SIG-M5 treated with dmso at 0.1 percent for 504 hours (cell line): ENCODE measurements at regions not wholly inside any gene's neighbourhood (a gene's known extent, or its start where the extent isn't known, plus 50 kb on each side); places are given as distances from the start of the nearest gene placed in this dataset.
"Not testable (repeated sequence)": the region's sequence is repeated elsewhere in the genome, so short reads cannot be mapped to it uniquely, and the experiment has no call there.

ENCODE experiments used
- DNase-seq: peaks from one replicate; lab custom pipeline; 2025; ENCODE audit not compliant: unreplicated experiment; lab: John Stamatoyannopoulos, UW

DNA sequence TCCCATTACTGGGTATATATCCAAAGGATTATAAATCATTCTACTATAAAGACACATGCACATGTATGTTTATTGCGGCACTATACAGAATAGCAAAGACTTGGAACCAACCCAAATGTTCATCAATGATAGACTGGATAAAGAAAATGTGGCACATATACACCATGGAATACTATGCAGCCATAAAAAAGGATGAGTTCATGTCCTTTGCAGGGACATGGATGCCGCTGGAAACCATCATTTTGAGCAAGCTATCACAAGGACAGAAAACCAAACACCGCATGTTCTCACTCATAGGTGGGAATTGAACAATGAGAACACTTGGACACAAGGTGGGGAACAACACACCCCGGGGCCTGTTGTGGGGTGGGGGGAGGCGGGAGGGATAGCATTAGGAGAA is 57.0 kb upstream of the NEUROD1 start:
- DNase-seq, result not testable (repeated sequence)

DNA sequence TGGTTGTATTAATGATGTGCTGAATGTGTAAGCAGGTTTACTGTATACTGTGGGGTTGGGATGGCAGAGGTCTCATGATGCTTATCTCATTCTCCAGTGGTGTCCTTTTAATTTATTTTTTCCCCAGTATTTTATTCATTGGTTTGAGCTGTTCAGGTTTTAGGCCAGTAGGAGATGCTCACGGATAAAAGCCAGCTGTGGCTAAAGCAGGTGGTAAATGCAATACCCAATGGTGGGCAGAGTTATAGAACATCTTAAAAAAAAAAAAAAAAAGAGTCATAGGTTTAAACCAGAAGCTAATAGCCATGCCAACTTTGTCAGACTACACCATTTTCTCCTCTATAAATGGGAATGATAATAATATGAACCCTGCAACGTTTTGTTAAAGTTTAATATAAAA is 57.8 kb upstream of the NEUROD1 start:
- peak; percentile 5 for DNase-seq

DNA sequence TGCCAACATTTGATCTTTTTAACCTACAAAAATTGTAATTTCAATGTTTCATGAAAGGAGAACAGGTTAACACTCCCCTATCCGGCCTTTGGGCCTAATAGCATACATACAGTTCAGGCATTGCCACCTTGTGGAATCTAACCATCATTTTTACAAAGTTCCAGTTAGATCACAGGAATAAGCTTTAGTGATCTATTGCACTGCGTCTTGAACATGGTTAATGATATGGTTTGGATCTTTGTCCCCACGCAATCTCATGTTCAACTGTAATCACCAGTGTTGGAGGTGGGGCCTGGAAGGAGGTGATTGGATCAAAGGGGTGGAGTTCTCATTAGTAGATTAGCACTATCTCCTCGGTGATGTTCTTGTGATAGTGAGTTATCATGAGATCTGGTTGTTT is 58.2 kb upstream of the NEUROD1 start:
- no peak for DNase-seq

DNA sequence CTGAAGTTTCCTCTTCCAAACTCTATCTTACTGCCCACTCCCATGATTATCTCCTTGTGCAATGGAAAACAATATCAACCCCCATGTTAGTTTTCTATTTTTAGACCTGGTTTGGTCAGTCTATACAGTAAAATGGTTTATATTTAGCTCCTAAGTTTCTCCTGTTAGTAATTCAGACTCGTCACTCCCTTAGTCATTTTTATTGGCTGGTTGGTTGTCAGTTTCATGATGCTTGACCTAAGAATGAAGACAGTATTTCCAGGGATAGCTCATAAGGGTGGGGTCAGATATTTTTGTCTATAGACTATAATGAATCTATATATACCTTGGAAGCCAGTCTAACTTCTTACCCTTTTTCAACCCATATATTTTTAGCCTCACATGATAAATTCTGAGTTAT is 61.4 kb upstream of the NEUROD1 start:
- DNase-seq, result no peak

DNA sequence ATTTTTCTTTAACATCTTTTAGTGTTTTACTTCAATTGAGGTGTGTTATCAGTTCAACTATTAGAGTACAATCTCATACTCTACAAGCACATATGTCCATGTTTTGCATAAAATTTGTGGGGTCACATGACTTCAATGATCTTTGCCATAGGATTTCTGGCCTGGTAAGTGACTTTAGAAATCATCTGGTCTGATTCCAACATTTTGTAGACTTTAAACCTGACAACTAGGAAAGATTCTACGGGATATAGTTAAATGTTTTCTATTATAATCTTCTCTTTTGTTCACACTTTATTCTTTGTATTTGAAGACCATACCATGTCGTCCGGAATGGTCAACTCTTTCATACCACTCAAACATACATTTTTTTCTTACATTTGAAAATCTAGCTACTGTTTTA is 62.0 kb upstream of the NEUROD1 start:
- DNase-seq, result no peak

DNA sequence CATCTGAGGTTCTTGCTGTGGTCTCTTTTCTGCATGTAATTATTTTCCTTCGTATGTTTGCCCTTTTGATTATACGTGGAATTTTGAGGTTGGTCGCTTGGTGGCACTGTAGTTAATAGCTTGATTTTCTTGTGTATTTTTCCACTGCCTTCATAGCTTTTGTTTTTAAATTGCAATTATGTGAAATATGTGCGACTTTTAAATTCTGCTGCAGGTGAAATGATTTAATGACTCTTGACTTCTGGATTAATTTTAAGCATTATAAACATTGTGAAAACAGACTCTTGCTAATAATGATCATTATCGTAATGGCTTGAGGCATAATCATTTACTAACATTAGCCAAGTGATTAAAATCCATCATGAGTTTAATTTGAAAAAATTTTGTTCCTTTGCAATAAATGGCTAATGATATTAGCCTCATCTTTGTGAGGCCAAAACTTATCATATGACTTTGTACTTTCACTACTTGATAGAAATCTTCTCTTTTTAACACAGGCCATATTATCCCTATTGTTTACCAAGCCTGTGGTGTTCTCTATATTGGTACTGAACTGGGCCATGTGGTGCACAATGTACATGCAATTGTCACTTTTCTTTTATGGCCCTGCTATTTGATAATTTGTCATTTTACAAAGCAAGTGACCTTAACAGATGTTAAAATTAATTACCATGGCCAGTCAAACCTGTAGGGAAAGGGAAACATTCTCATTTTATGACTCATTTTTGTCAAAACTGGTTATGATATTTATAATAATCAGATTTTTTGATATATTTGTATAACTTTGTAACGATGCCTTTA is 62.8 kb upstream of the NEUROD1 start:
- DNase-seq, result peak; percentile 72

DNA sequence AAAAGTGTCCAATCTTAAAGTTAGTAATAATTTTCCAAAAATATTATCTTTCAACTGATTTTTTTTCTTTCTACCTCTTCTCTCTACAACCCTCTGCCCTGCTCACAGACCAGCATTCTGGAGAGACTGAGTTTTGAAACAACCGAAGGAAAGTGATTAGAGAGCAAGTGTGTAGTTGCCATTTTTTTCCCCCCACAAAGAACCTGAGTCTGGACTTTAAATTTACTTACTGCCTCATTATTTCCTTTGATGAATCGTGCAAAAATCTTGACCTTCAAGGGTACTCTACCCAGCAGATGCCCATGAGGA is 63.4 kb upstream of the NEUROD1 start:
- no peak for DNase-seq

DNA sequence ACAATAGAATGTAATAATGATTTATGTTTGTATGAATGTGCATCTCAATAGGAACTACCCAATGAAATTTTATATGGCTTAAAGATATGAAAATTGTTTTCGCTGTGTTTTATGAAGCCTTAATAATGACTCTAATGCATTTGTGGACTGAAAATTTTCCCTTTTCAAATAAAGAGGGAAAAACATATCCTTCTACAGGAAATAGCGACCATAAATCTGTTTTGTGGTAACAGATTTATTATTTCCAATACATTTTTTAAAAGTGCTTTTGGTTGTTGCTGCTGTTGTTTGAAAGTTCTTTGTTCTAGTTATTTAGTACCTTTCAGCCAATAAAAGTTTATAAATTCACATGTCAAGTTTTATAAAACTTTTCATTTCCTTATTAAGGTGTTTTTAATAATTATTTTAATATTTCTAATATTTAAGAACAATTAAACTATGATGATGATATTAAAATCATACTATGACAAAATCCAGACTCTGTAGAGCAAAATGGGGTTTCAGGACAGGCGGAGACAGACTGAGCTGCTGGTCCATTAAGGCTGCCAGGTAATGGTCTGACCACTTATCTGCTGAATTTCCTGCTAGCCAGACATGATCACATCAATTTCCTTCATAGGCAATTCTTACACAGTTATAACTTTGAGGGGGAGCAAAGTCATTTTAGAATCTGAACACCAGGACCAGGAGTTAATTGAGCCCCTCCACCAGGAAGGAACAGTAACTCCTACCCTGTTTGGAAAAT is 65.7 kb upstream of the NEUROD1 start:
- no peak for DNase-seq

DNA sequence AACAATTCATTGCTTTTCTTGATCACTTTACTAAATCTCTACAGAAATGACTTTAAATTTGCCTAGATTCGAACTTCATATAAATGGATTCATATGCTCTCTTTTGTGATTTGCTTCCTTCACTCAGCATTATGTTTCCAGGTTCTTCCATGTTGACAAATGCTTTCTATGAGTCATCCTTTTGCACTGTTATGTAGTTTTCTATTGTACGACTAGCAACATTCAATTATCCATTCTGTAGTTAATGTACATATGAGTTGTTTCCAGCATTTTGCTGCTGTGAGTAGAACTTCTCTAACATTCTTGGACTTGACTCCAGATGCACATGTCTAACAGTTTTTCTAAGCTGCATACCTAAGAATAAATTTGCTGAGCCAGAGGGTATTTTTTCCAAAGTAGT is 66.5 kb upstream of the NEUROD1 start:
- DNase-seq, result no peak

DNA sequence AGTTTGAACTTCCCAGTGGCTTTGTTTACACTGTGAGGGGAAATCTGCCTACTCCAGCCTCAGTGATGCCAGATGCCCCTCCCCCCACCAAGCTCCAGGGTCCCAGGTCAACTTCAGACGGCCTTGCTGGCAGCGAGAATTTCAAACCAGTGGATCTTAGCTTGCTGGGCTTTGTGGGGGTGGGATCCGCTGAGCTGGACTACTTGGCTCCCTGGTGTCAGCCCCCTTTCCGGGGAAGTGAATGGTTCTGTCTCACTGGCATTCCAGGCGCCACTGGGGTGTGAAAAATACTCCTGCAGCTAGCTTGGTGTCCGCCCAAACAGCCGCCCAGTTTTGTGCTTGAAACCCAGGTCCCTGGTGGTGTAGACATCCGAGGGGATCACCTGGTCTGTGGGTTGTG is 70.0 kb upstream of the NEUROD1 start:
- DNase-seq, result no peak

DNA sequence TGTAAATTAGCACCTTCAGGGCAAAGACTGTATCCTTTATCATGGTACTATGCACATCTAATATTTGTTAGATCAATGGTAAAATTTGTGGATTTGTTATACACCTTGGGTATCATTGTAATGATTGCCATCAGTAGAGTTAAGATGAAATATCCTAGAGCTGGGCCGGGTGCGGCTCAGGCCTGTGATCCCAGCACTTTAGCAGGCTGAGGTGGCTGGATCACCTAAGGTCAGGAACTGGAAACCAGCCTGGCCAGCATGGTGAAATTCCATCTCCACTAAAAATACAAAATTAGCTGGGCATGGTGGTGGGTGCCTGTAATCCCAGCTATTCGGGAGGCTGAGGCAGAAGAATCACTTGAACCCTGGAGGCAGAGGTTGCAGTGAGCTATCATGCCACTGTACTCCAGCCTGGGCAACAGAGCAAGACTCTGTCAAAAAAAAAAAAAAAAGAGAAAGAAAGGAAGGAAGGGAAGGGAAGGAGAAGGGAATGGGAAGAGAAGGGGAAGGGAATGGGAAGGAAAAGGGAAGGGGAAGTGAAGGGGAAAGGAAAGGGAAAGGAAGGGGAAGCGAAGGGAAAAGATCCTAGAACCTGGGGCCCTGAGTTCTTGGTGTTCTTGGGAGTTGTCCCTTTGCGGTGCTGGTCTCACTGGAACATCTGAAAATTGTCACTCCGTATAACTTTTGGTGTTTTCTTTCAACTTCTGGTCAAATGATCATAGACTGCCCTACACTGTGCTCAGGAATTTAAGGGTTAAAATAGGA is 71.1 kb upstream of the NEUROD1 start:
- no peak for DNase-seq

DNA sequence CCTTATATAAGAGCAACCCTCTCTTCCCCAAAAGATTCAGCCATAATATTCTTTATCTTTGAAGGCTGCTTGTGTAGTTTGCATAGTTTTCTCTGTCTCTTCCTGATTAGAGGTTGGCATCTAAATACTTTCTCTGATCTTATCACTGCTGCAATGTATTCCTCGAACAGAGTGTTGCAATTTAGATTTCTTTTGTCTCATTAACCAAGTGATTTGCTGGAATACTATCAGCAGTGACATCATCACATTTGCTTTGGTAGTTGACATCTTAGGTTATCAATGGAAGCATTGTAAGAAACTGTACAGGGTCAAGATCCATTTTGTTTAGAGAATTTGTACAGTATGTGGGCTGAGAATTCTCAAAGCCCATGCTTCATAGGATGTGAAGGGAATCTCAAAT is 72.0 kb upstream of the NEUROD1 start:
- no peak for DNase-seq

DNA sequence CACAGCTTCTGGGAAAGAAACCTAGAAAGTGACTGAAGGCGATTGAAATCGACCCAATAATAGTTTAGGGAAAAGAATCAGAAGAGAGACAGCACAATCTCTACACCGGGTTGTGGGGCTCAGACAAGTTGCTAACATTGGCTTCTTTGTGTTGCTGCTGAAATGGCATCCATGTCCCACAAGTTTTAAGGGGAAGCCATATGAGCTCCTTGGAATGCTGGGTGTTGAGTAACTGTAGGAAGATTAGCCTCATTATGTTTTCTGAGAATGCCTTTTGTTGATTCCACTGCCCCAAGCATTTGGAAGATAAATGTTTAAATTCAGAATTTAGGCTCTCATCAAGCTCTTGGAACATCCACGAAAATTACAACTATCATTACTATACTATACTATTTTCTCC is 73.4 kb upstream of the NEUROD1 start:
- DNase-seq, result no peak

DNA sequence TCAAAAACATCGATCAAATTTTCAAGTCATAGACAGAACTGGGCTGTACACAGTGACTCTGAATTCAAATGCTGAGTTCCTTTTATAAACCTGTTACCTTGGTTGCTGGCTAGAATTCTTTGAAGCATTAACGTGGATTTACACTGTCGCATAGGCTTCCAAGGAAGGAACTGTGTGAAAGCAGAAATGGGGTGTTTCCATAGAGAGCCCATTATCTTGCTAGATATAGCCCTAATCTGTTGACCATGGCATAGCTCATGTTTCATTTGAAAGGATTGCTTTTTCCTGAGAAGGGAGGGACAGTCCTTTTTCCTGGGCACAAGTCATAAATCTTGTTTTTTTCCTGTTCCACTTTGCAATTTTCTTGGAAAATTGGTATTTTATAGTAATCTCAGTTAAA is 73.8 kb upstream of the NEUROD1 start:
- no peak for DNase-seq

DNA sequence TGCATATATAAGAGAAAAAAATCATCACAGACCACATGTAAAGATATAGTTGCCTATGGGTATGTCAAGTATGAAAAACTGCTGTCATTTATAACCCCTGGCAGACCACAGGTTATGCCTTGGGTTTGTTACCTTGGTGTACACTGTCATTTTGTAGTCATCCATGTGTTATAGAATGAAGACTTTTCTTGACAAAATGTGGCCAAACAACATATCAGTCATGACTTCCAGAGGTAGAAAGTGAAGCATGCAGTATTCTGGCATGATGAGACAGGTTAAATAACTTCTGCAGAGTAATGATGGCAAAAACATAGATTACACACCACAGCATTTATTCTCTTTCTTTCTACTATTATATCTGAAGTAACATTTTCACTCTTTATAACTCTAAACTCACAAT is 74.9 kb upstream of the NEUROD1 start:
- no peak for DNase-seq

DNA sequence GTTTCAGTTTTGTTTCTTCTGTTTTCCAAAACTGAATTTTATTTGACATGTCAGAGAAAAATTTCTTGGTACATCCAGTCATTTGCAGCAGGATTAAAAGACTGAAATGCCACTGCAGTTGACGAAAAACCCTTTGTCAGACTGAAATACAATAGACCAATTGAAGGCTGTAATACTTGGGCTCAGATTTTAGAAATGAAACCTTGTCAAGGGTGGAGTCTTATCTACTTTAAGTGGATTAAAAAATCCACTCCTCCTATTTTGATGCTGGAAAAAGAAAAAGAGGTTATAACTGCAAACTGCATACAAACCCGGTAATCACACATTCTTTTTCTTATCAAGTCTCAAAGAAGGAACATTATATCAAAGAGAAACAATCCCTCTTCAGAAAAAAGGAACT is 80.2 kb upstream of the NEUROD1 start:
- no peak for DNase-seq

DNA sequence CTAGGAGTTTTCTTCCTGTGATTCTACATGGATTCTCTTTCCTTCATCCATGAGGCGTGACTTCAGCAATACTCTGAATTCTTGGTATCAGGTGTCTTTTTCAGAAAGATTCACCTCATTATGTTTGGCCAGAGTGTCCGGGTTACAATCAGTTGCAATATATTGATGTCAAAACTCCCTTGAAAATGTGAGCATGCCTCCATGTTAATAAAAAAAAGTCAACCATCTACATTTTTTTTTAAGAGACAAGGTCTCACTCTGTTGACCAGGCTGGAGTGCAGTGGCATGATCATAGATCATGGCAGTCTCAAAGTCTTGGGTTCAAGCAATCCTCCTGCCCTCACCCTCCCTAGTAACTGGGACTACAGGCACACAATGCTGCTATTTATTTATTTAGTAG is 80.9 kb upstream of the NEUROD1 start:
- DNase-seq, result no peak

DNA sequence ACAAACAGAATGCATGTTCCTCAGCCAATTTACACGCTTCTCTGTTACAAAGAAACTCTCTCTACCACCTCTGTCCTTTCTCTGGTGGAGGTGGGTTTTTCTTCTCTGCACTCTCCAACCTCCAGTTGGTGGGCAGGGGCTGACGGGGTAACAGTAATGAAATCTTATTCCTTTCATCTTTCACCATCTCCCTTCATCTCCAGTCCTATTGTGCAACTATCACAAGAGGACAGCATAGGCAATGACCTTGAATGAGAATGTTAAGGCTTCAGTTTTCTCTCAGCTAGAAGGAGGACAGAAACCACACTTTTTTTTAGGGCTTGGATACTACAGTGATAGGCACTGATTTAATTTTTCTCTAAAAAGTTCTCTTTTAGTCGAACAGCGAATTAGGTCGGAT is 81.7 kb upstream of the NEUROD1 start:
- DNase-seq, result no peak

DNA sequence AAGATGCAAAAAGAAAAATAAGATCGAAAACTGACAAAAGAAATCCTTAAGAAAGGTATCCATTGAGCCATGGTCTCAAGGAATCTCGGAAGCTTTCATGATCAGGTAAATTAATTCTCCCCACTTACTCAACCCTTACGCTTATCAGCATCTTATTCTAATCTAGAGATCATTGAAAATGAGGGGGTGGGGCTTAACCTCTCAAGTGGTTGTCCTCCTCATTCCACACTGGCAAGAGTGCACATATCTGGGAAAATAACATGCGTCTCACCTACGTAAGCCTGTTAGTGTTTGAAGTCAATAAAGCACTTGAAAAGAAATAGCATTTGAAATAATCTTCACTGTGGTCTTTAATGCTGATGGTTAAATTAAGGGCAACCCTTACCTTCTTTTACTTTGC is 82.5 kb upstream of the NEUROD1 start:
- DNase-seq, result no peak

DNA sequence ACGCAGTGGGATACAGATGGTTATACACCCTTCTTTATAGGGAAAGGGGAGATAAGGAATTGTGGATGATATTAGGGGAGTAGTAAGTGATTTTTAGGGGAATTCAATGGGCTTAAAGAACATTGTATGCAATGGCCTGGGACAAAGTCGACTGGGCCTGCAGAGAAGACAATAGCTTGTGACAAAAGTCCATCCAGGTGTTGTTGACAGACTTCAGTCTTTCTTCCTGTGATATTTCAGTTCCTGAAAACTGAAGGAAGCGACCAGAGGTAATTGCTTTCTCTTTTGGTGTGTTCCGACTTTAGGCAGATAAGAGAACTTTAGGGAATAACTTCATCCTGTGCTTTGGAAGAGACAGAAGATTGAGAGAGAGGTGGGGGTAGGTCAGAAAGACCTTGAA is 83.1 kb upstream of the NEUROD1 start:
- no peak for DNase-seq

DNA sequence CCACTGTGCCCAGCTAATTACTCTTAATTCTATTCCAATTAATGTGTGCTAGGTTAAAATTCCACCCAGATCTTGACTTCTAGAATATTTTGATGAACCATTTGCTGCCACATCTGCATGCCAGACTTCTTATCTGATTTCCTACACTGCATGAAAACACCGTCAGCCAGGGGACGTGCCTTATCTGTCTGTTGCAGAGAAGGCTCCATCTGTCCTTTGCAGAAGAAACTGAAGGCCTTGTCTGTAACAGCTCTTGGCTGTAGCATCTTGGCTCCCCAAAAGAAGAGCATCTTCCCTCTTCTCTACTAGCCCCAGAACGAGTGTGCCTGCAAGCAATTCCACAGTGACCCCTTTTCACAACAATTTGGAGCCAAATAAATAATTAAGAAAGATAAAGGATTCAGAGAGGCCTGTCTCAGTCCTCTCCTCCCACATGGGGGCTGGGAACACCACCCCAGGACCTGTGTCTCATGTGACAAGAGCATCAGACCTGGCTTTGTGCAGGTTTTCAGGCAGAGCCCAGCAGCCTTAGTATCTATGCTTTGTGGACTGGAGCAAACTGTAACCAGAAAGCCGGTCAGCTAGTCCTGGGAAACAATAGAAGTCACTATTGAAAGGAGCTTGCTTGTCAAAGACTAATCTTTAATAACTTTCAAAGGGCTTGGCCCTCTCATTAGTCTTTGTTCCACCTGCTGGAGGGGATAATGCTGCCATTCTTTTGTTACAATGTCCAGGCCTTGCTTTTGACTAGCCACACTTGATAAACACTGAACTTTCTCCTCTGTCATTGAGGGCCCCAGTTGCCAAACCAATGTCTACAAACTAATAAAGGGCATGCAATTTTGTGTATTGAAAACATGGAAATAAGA is 84.0 kb upstream of the NEUROD1 start:
- no peak for DNase-seq
